Mesenchymal stem cell (in vitro differentiated cells and primary cell): ENCODE measurements at regions not wholly inside any gene's neighbourhood (a gene's known extent, or its start where the extent isn't known, plus 50 kb on each side); places are given as distances from the start of the nearest gene placed in this dataset.

Source experiments
- DNase-seq: peaks from one replicate; pipeline ENCODE4 v3.0.0-alpha.2; 2013
- H2AFZ ChIP-seq: one replicate; pipeline ENCODE4 v1.6.1; 2013; ENCODE audit warnings: low read depth, mild to moderate bottlenecking, control low read depth, inconsistent platforms, low read length, moderate library complexity
- H2AK5ac ChIP-seq: 2 replicates; pipeline ENCODE4 v1.6.1; 2013; ENCODE audit warnings: low read length, moderate library complexity, mild to moderate bottlenecking, inconsistent platforms; ENCODE audit not compliant: severe bottlenecking
- H2BK120ac ChIP-seq: one replicate; pipeline ENCODE4 v1.6.1; 2013; ENCODE audit warnings: low read depth, mild to moderate bottlenecking, inconsistent platforms, low read length, moderate library complexity
- H2BK12ac ChIP-seq, 2 experiments: one replicate each; pipeline ENCODE4 v1.6.1; 2013; ENCODE audit warnings: inconsistent platforms in 2 of 2, low read length in 2 of 2, mild to moderate bottlenecking in 2 of 2, moderate library complexity in 2 of 2, control low read depth in 1 of 2
- H2BK15ac ChIP-seq: one replicate; pipeline ENCODE4 v1.6.1; 2013; ENCODE audit warnings: mild to moderate bottlenecking, low read depth, inconsistent platforms; ENCODE audit not compliant: poor library complexity, severe bottlenecking
- H2BK5ac ChIP-seq: 2 replicates; pipeline ENCODE4 v1.6.1; 2013; ENCODE audit warnings: low read depth, mild to moderate bottlenecking, low read length, control low read depth, inconsistent platforms; ENCODE audit not compliant: poor library complexity, severe bottlenecking
- H3K14ac ChIP-seq, 2 experiments: one replicate each; pipeline ENCODE4 v1.6.1; 2013; ENCODE audit warnings: inconsistent platforms in 2 of 2, low read length in 2 of 2, control low read depth in 1 of 2, mild to moderate bottlenecking in 1 of 2, moderate library complexity in 1 of 2
- H3K18ac ChIP-seq, 2 experiments: one replicate each; pipeline ENCODE4 v1.6.1; 2013; ENCODE audit warnings: inconsistent platforms in 2 of 2, low read length in 2 of 2, control low read depth in 1 of 2, low read depth in 1 of 2, mild to moderate bottlenecking in 1 of 2
- H3K23ac ChIP-seq, 2 experiments: one replicate each; pipeline ENCODE4 v1.6.1; 2013; ENCODE audit warnings: inconsistent platforms in 2 of 2, low read length in 2 of 2, mild to moderate bottlenecking in 2 of 2, moderate library complexity in 2 of 2, control low read depth in 1 of 2
- H3K27ac ChIP-seq: 2 replicates; pipeline ENCODE4 v1.5.1; 2013; ENCODE audit warnings: mild to moderate bottlenecking, moderate library complexity, low read length, control low read depth, inconsistent platforms; ENCODE audit not compliant: poor library complexity, severe bottlenecking
- H3K27me3 ChIP-seq, 2 experiments: 2 replicates each; pipeline versions ENCODE4 v1.6.1 to v1.7.0; 2013; ENCODE audit warnings: low read length in 2 of 2, mild to moderate bottlenecking in 2 of 2, moderate library complexity in 2 of 2, control low read depth in 1 of 2, inconsistent platforms in 1 of 2; ENCODE audit not compliant: control insufficient read depth in 1 of 2, insufficient read depth in 1 of 2
- H3K36me3 ChIP-seq, 2 experiments: 2 replicates each; pipeline versions ENCODE4 v1.6.1 to v1.7.0; 2013; ENCODE audit warnings: low read length in 2 of 2, control low read depth in 1 of 2, inconsistent platforms in 1 of 2, low read depth in 1 of 2, mild to moderate bottlenecking in 1 of 2; ENCODE audit not compliant: insufficient read depth in 2 of 2, control insufficient read depth in 1 of 2
- H3K4ac ChIP-seq, 2 experiments: one replicate each; pipeline ENCODE4 v1.6.1; 2013; ENCODE audit warnings: inconsistent platforms in 2 of 2, low read length in 2 of 2, mild to moderate bottlenecking in 2 of 2, moderate library complexity in 2 of 2, control low read depth in 1 of 2, low read depth in 1 of 2
- H3K4me1 ChIP-seq: 2 replicates; pipeline ENCODE4 v1.6.1; 2013; ENCODE audit warnings: low read depth, low read length, control low read depth; ENCODE audit not compliant: control insufficient read depth, insufficient read depth
- H3K4me2 ChIP-seq: 2 replicates; pipeline ENCODE4 v1.6.1; 2013; ENCODE audit warnings: low read length, mild to moderate bottlenecking, inconsistent platforms; ENCODE audit not compliant: poor library complexity, severe bottlenecking
- H3K4me3 ChIP-seq, 2 experiments: 2 replicates each; pipeline versions ENCODE4 v1.5.1 to v1.7.0; 2013; ENCODE audit warnings: low read length in 2 of 2, mild to moderate bottlenecking in 2 of 2, control low read depth in 1 of 2, low read depth in 1 of 2; ENCODE audit not compliant: insufficient read depth in 1 of 2
- H3K79me1 ChIP-seq: replicated peaks from 2 replicates; pipeline ENCODE4 v1.6.1; 2013; ENCODE audit warnings: mild to moderate bottlenecking, control low read depth, low read length, inconsistent platforms; ENCODE audit not compliant: poor library complexity, severe bottlenecking
- H3K9ac ChIP-seq: 2 replicates; pipeline ENCODE4 v1.7.0; 2013; ENCODE audit warnings: mild to moderate bottlenecking, low read length, moderate library complexity
- H3K9me3 ChIP-seq: 2 replicates; pipeline ENCODE4 v1.7.0; 2013; ENCODE audit warnings: mild to moderate bottlenecking, low read length; ENCODE audit not compliant: control insufficient read depth
- H4K8ac ChIP-seq: one replicate; pipeline ENCODE4 v1.6.1; 2013; ENCODE audit warnings: inconsistent platforms, mild to moderate bottlenecking, low read length, moderate library complexity
- H4K91ac ChIP-seq: one replicate; pipeline ENCODE4 v1.6.1; 2013; ENCODE audit warnings: mild to moderate bottlenecking, low read length, inconsistent platforms
- WGBS: methylation state at CpG from one replicate; pipeline ENCODE4 v1.1.7; 2013; ENCODE audit warnings: mixed read lengths; 5-methylcytosine and 5-hydroxymethylcytosine counted together

DNA sequence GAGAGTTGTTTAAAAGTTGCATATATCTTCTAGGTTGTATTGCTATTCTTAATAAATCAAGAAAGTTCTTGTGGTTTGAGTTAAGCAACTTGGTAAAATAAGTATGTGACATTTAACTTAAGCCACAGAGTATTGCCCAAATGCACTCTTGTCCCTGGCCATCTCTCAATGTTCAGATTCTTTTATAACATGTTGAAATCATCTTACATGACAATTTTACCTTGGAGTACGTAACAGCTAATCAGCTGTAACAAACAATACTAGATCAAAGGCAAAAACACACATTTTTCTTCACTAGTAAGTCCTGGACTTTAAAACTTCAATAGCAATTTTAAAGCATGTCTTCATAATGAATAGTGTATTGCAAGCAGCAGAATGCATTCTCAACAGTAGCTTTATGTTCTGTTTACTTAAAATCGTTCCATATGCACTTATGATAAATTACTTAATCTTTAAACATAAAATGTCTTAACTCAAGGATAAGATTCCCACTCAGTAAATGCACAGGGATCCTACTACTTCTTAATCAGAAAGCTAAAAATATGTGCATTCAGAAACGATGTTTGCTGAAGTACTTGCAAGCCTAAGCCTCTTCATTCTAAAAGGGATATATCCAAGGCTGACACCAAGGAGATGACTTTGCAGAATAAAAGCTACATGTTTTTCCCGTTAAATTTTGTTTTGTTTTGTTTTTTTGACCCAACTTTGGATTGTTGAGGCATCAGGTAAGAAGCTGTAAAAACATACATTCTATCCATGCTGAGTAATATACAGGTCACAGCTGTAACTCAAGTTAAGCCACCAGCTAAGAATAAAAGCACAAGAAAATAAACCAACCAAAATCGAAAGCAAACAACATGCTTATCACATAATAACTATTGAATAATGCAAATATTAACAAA, 86.1 kb upstream of the NFIB start:
- H2BK15ac ChIP-seq = no peak overlapping the region
- H3K36me3 ChIP-seq = no peaks in the 10 kb centered on the region

GRCh38 chr9:14398473-14398872, 84.5 kb upstream of the NFIB start:
- Histone ChIP-seq H2BK15ac (no peak overlapping the region), H2AFZ (no peak overlapping the region), H4K91ac (no peak overlapping the region), H2BK5ac (no peak overlapping the region), H2BK120ac (no peak overlapping the region), H3K9ac (no peak overlapping the region), H3K4me2 (no peak overlapping the region), H4K8ac (no peak overlapping the region), H3K23ac (no peak overlapping the region), H3K36me3 (no peaks in the 10 kb centered on the region), H3K18ac (peak overlapping the region in 1 of 2 experiments; percentile 24), H3K27me3 (peaks cover 11 to 23% of the 10 kb centered on the region in 2 experiments), H2BK12ac (peak overlapping the region in 1 of 2 experiments; percentile 73), H3K79me1 (no peaks in the 10 kb centered on the region), H2AK5ac (no peak overlapping the region), H3K4me3 (no peak overlapping the region), H3K4me1 (no peaks in the 10 kb centered on the region), H3K4ac (no peak overlapping the region), H3K27ac (no peak overlapping the region), H3K9me3 (no peaks in the 10 kb centered on the region), H3K14ac (no peak overlapping the region)
- DNase-seq = no peak
- 98% methylated on average over 8 of the region's 8 CpGs for WGBS

More for the DNA sequence above, 86.1 kb upstream of the NFIB start:
- no peak overlapping the region for H3K4ac ChIP-seq
- peak overlapping the region in 1 of 2 experiments; percentile 25 for H3K4me3 ChIP-seq
- 54% methylated on average over 3 of the region's 5 CpGs for WGBS
- no peak overlapping the region for H2BK5ac ChIP-seq
- H3K4me2 ChIP-seq = no peak overlapping the region
- no peaks in the 10 kb centered on the region for H3K4me1 ChIP-seq
- peaks cover 19 to 39% of the 10 kb centered on the region in 2 experiments for H3K27me3 ChIP-seq
- H3K14ac ChIP-seq = no peak overlapping the region
- H4K91ac ChIP-seq = no peak overlapping the region
- H3K27ac ChIP-seq = no peak overlapping the region
- H3K9ac ChIP-seq = peak overlapping the region; percentile 34
- H3K18ac ChIP-seq = no peak overlapping the region
- no peaks in the 10 kb centered on the region for H3K9me3 ChIP-seq
- peak; percentile 39 for DNase-seq
- no peak overlapping the region for H2AK5ac ChIP-seq
- no peak overlapping the region for H4K8ac ChIP-seq
- H3K23ac ChIP-seq = no peak overlapping the region
- no peaks in the 10 kb centered on the region for H3K79me1 ChIP-seq
- H2AFZ ChIP-seq = no peak overlapping the region
- H2BK12ac ChIP-seq = no peak overlapping the region
- H2BK120ac ChIP-seq = no peak overlapping the region

- Histone ChIP-seq H3K9ac (no peak overlapping the region), H2BK15ac (no peak overlapping the region), H3K27ac (no peak overlapping the region), H4K91ac (no peak overlapping the region), H2AFZ (no peak overlapping the region), H3K4me3 (no peak overlapping the region), H2BK5ac (no peak overlapping the region), H3K18ac (no peak overlapping the region), H3K79me1 (no peaks in the 10 kb centered on the region), H2BK120ac (no peak overlapping the region), H3K4me2 (no peak overlapping the region), H2BK12ac (no peak overlapping the region), H3K27me3 (peaks cover 5 to 12% of the 10 kb centered on the region in 2 experiments), H3K14ac (no peak overlapping the region), H2AK5ac (no peak overlapping the region), H3K9me3 (no peaks in the 10 kb centered on the region), H3K4me1 (no peaks in the 10 kb centered on the region), H4K8ac (no peak overlapping the region), H3K36me3 (no peaks in the 10 kb centered on the region), H3K4ac (no peak overlapping the region), H3K23ac (no peak overlapping the region)
- WGBS = 86% methylated on average over 4 of the region's 5 CpGs
- no peak for DNase-seq
These were observed 82.2 kb upstream of the NFIB start for GRCh38 chr9:14396171-14396570.

DNA sequence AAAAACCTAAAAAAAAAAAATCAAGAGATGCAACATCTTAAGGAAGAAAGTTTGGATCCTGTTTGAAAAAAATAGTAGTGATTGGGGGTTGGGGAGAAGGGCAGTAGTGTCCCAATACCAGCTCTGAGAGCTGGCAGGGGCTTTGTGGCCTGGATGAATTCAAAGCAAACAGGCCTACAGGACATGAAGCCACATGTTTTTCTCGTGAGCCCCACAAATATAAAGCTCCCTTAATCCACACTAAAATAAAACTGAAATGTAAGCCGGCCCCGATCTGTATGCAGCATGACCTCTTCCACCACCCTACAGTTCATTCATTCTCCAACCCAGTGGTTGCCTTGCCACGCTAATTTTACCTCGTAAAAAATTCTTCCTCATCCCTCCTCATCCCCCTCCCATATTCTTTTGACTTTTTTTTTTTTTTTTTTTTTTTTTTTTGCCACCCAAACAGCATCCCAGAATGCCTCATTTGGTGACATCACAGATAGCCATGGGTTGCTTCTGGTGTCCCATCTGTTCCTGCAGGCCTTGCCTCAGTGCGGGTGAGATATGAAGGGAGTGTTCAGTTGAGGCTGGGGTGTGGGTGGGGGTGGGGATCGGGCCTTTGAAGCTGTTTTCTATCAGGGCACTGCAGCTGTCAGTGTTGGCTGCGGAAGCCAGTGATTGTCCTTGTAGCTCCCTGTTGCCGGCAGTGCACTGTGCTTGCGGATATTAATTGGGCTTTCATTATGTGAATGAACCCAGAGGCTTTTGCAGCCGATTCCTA, 81.6 kb upstream of the NFIB start:
- no peak overlapping the region for H3K14ac ChIP-seq
- no peak overlapping the region for H2AK5ac ChIP-seq
- no peak overlapping the region for H3K4me2 ChIP-seq
- H2BK120ac ChIP-seq = no peak overlapping the region
- H3K79me1 ChIP-seq = no peaks in the 10 kb centered on the region
- H3K18ac ChIP-seq = no peak overlapping the region
- no peak overlapping the region for H4K91ac ChIP-seq
- H3K27me3 ChIP-seq = peaks cover 3 to 12% of the 10 kb centered on the region in 2 experiments
- WGBS = 88% methylated on average over 7 of the region's 11 CpGs
- H3K4ac ChIP-seq = no peak overlapping the region
- no peak for DNase-seq
- no peak overlapping the region for H2BK12ac ChIP-seq
- H3K27ac ChIP-seq = no peak overlapping the region
- H2BK15ac ChIP-seq = no peak overlapping the region
- no peak overlapping the region for H3K4me3 ChIP-seq
- H2BK5ac ChIP-seq = no peak overlapping the region
- H3K9ac ChIP-seq = no peak overlapping the region
- no peaks in the 10 kb centered on the region for H3K36me3 ChIP-seq
- no peak overlapping the region for H4K8ac ChIP-seq
- H3K23ac ChIP-seq = no peak overlapping the region
- no peaks in the 10 kb centered on the region for H3K9me3 ChIP-seq
- no peak overlapping the region for H2AFZ ChIP-seq
- H3K4me1 ChIP-seq = no peaks in the 10 kb centered on the region
